Right lobe of liver (tissue), 4 donors: ENCODE measurements at regions not wholly inside any gene's neighbourhood (a gene's known extent, or its start where the extent isn't known, plus 50 kb on each side); places are given as distances from the start of the nearest gene placed in this dataset.

ENCODE experiments used
- POLR2A ChIP-seq: fragments of 450-650 bp; IDR thresholded peaks from one replicate; pipeline ENCODE4 v1.6.1; 2017; ENCODE audit warnings: antibody characterized with exemption, mild to moderate bottlenecking
- TF ChIP-seq, protein P1 (sequence below), 4 donors: fragments of 200-600 bp in 3 of 4; fragments of 450-650 bp in 1 of 4; IDR thresholded peaks; one replicate each; pipeline versions ENCODE4 v1.5.1 to v1.8.0; 2016 to 2022; ENCODE audit warnings: antibody characterized with exemption in 4 of 4, mild to moderate bottlenecking in 2 of 4
- donor health status: DM: no; HTN: no; CAD: no.
- donor health status: DM: no; HTN: no; CAD: no.
- donor health status: DM: no; HTN: yes; CAD: no.

DNA sequence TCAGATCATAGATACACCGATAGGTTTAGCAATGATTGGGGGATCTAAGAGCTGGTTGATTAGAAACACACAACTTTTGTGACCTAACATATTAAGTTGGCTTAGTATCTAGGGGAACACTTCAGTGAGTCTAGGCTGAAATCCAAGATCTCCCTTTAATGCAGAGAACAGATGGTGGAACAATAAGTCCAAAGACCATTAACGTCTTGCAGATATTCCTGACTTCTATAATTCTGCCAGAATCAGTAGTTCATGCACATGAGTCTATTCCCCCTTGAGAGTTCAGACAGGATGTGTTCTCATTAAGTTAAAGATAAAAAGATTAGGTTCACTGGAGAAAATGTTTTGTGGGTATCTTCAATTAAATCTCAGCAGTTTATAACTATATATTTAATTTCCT is 506.5 kb downstream of the TSN start:
- TF ChIP-seq, protein P1, sequence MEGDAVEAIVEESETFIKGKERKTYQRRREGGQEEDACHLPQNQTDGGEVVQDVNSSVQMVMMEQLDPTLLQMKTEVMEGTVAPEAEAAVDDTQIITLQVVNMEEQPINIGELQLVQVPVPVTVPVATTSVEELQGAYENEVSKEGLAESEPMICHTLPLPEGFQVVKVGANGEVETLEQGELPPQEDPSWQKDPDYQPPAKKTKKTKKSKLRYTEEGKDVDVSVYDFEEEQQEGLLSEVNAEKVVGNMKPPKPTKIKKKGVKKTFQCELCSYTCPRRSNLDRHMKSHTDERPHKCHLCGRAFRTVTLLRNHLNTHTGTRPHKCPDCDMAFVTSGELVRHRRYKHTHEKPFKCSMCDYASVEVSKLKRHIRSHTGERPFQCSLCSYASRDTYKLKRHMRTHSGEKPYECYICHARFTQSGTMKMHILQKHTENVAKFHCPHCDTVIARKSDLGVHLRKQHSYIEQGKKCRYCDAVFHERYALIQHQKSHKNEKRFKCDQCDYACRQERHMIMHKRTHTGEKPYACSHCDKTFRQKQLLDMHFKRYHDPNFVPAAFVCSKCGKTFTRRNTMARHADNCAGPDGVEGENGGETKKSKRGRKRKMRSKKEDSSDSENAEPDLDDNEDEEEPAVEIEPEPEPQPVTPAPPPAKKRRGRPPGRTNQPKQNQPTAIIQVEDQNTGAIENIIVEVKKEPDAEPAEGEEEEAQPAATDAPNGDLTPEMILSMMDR (IDR thresholded peaks at IDR 0.05): no peak
- no peak for TF ChIP-seq POLR2A
